ENCODE measurements at regions not wholly inside any gene's neighbourhood (a gene's known extent, or its start where the extent isn't known, plus 50 kb on each side); places are given as distances from the start of the nearest gene placed in this dataset.

- no peaks in the 10 kb centered on the region for H3K27me3 ChIP-seq
- WGBS, 2 donors, result 17 to 20% methylated on average over 6 of the region's 6 CpGs
- H3K36me3 ChIP-seq, result no peaks in the 10 kb centered on the region
- TF ChIP-seq POLR2A (IDR thresholded peaks at IDR 0.05), result no peak
- no peak for TF ChIP-seq CTCF (IDR thresholded peaks at IDR 0.05)
- DNase-seq, result no peak
- H3K27ac ChIP-seq, result no peak overlapping the region
- H3K9me3 ChIP-seq, result no peaks in the 10 kb centered on the region
- intact Hi-C loops (cut with DNase I), result no loop called here
- H3K4me1 ChIP-seq, result no peaks in the 10 kb centered on the region
- H3K4me3 ChIP-seq (replicated peaks in 1 of 3), result no peak overlapping the region
Measured at GRCh38 chr1:36673202-36673601, 190.5 kb upstream of the CSF3R start.

GRCh38 chr1:36669262-36669661 lies 186.5 kb upstream of the CSF3R start:
- WGBS, 2 donors, result 60 to 61% methylated on average over 7 to 9 of the region's 9 CpGs
- H3K9me3 ChIP-seq, result no peaks in the 10 kb centered on the region
- H3K4me3 ChIP-seq (replicated peaks in 1 of 3), result no peak overlapping the region
- H3K36me3 ChIP-seq, result no peaks in the 10 kb centered on the region
- no peaks in the 10 kb centered on the region for H3K4me1 ChIP-seq
- intact Hi-C loops (cut with DNase I), result no loop called here
- no peak overlapping the region for H3K27ac ChIP-seq
- TF ChIP-seq CTCF (IDR thresholded peaks at IDR 0.05) (no peak), POLR2A (IDR thresholded peaks at IDR 0.05) (no peak)
- DNase-seq, result no peak
- H3K27me3 ChIP-seq, result no peaks in the 10 kb centered on the region

GRCh38 chr1:36667836-36668235 lies 185.1 kb upstream of the CSF3R start:
- no peaks in the 10 kb centered on the region for H3K9me3 ChIP-seq
- TF ChIP-seq POLR2A (IDR thresholded peaks at IDR 0.05) (no peak), CTCF (IDR thresholded peaks at IDR 0.05) (no peak)
- intact Hi-C loops (cut with DNase I), result no loop called here
- no peak overlapping the region for H3K4me3 ChIP-seq (replicated peaks in 1 of 3)
- no peak overlapping the region for H3K27ac ChIP-seq
- H3K4me1 ChIP-seq, result no peaks in the 10 kb centered on the region
- no peak for DNase-seq
- no peaks in the 10 kb centered on the region for H3K36me3 ChIP-seq
- no peaks in the 10 kb centered on the region for H3K27me3 ChIP-seq
- 41 to 52% methylated on average over 4 of the region's 4 CpGs for WGBS, 2 donors

- TF ChIP-seq CTCF (IDR thresholded peaks at IDR 0.05), result no peak
- TF ChIP-seq POLR2A (IDR thresholded peaks at IDR 0.05), result no peak
- intact Hi-C loops (cut with DNase I), result no loop called here
- no peaks in the 10 kb centered on the region for H3K27me3 ChIP-seq
Measured at GRCh38 chr1:36667256-36667655, 184.5 kb upstream of the CSF3R start.

GRCh38 chr1:36665478-36666080 lies 182.9 kb upstream of the CSF3R start:
- Histone ChIP-seq H3K27ac (no peak overlapping the region), H3K36me3 (no peaks in the 10 kb centered on the region), H3K27me3 (no peaks in the 10 kb centered on the region), H3K9me3 (no peaks in the 10 kb centered on the region), H3K4me1 (no peaks in the 10 kb centered on the region), H3K4me3 (replicated peaks in 1 of 3) (no peak overlapping the region)
- no peak for DNase-seq
- WGBS, 2 donors, result 78 to 92% methylated on average over 9 of the region's 9 CpGs
- intact Hi-C loops (cut with DNase I), result no loop called here
- TF ChIP-seq POLR2A (IDR thresholded peaks at IDR 0.05), result no peak
- TF ChIP-seq CTCF (IDR thresholded peaks at IDR 0.05), result no peak

More at GRCh38 chr1:36667256-36667655, 184.5 kb upstream of the CSF3R start:
- WGBS, 2 donors, result 47 to 52% methylated on average over 3 of the region's 3 CpGs
- no peak overlapping the region for H3K27ac ChIP-seq
- H3K4me3 ChIP-seq (replicated peaks in 1 of 3), result no peak overlapping the region
- no peak for DNase-seq
- no peaks in the 10 kb centered on the region for H3K36me3 ChIP-seq
- no peaks in the 10 kb centered on the region for H3K4me1 ChIP-seq
- no peaks in the 10 kb centered on the region for H3K9me3 ChIP-seq
